Heart left ventricle (tissue), 13 donors: ENCODE measurements at regions not wholly inside any gene's neighbourhood (a gene's known extent, or its start where the extent isn't known, plus 50 kb on each side); places are given as distances from the start of the nearest gene placed in this dataset.

Experiments used
- POLR2A ChIP-seq, 2 donors: fragments of 450-650 bp; IDR thresholded peaks; one replicate each; pipeline ENCODE4 v1.6.1; 2017; ENCODE audit warnings: antibody characterized with exemption in 2 of 2, mild to moderate bottlenecking in 2 of 2, moderate library complexity in 2 of 2
- TF ChIP-seq, protein P1 (sequence below), 12 donors: fragments of 200-600 bp; sonication (generic) in 4 of 12; IDR thresholded peaks; one replicate each; pipeline versions ENCODE4 v1.5.0 to v1.8.0; 2018 to 2022; ENCODE audit warnings: antibody characterized with exemption in 12 of 12, mild to moderate bottlenecking in 5 of 12
- donor health status: ischemic (EF 13 %, LVEDD 7.1; RV severe dilation, severe dysfunction).
- donor health status: DM: no; HTN: yes; CAD: no.
- donor health status: DM: no; HTN: no; CAD: no.
- donor health status: ischemic (EF 25% LVEDD 6.9; RV normal size, moderate dysfunction).
- donor health status: ischemic (EF 25% LVEDD 5.7; RV mildly dilated, moderate dysfunction).
- donor health status: ischemic (EF 35%, LVEDD 5.7; RV mildly dilated, moderate dysfunction).
- donor health status: nonischemic (EF 11% LVEDD 7.7; RV severe dilation, severe dysfunction).
- donor health status: DM: yes; HTN: yes; CAD: no.
- donor health status: PGD.
- donor health status: ischemic (EF 29% LVEDD 5.4; RV normal size, mild dysfunction).
- donor health status: nonischemic (EF 23%, LVEDD 6.1; RV moderate dilation, normal function).

DNA sequence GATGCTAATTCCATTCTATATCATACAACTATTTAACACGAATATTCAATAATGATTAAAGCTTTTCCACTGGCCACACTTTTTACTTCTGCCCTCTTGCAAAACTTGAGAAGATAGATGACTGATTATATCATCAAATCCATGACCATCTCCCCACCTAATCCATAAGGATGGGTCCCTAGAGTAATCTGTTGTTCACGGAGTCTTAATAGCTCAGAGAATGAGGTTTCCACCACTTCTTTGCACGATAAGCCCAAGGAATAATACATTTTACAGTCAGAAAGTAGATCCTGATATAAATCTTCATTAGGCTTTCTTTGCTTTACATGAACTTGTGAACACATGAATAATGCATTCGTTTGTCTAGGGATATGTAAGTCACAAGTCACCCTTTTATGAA lies 527.2 kb downstream of the GALC start:
- TF ChIP-seq, protein P1, sequence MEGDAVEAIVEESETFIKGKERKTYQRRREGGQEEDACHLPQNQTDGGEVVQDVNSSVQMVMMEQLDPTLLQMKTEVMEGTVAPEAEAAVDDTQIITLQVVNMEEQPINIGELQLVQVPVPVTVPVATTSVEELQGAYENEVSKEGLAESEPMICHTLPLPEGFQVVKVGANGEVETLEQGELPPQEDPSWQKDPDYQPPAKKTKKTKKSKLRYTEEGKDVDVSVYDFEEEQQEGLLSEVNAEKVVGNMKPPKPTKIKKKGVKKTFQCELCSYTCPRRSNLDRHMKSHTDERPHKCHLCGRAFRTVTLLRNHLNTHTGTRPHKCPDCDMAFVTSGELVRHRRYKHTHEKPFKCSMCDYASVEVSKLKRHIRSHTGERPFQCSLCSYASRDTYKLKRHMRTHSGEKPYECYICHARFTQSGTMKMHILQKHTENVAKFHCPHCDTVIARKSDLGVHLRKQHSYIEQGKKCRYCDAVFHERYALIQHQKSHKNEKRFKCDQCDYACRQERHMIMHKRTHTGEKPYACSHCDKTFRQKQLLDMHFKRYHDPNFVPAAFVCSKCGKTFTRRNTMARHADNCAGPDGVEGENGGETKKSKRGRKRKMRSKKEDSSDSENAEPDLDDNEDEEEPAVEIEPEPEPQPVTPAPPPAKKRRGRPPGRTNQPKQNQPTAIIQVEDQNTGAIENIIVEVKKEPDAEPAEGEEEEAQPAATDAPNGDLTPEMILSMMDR (IDR thresholded peaks at IDR 0.05), result no peak
- TF ChIP-seq POLR2A (IDR thresholded peaks at IDR 0.05), result no peak
